ENCODE measurements at regions not wholly inside any gene's neighbourhood (a gene's known extent, or its start where the extent isn't known, plus 50 kb on each side); places are given as distances from the start of the nearest gene placed in this dataset.
A peak's percentile ranks its signal among the peaks of the same experiment; 100 is the strongest.

GRCh38 chr3:135801018-135801417 is 164.5 kb upstream of the PPP2R3A start:
- Histone ChIP-seq H3K27me3 (ENCODE audit: control insufficient read depth, insufficient read depth, low read length) (no peaks in the 10 kb centered on the region), H3K27ac (ENCODE audit: low read depth, low read length) (no peak overlapping the region)

GRCh38 chr3:135802171-135802570 is 163.4 kb upstream of the PPP2R3A start:
- peak in 1 of 6 donors; percentile 66 for DNase-seq (ENCODE audit: low read depth in 4 of 6, low spot score in 6 of 6)
- Histone ChIP-seq H3K36me3 (ENCODE audit: control insufficient read depth, insufficient read depth, low read length) (no peaks in the 10 kb centered on the region), H3K4me1 (ENCODE audit: control insufficient read depth, insufficient read depth, low read length) (peaks cover 24% of the 10 kb centered on the region), H3K4me3 (ENCODE audit: low read depth, low read length) (no peak overlapping the region), H3K9me3 (ENCODE audit: control insufficient read depth, insufficient read depth, low read length) (no peaks in the 10 kb centered on the region), H3K27ac (ENCODE audit: low read depth, low read length) (no peak overlapping the region), H3K27me3 (ENCODE audit: control insufficient read depth, insufficient read depth, low read length) (no peaks in the 10 kb centered on the region)
- WGBS (ENCODE audit: insufficient coverage): 62% methylated on average over 7 of the region's 10 CpGs

More at GRCh38 chr3:135801018-135801417, 164.5 kb upstream of the PPP2R3A start:
- Histone ChIP-seq H3K4me3 (ENCODE audit: low read depth, low read length) (no peak overlapping the region), H3K36me3 (ENCODE audit: control insufficient read depth, insufficient read depth, low read length) (no peaks in the 10 kb centered on the region), H3K9me3 (ENCODE audit: control insufficient read depth, insufficient read depth, low read length) (no peaks in the 10 kb centered on the region), H3K4me1 (ENCODE audit: control insufficient read depth, insufficient read depth, low read length) (peaks cover 18% of the 10 kb centered on the region)
- DNase-seq (ENCODE audit: low read depth in 4 of 6, low spot score in 6 of 6): no peak
- 90% methylated on average over 1 of the region's 3 CpGs for WGBS (ENCODE audit: insufficient coverage)

GRCh38 chr3:135803028-135803692 is 162.4 kb upstream of the PPP2R3A start:
- Histone ChIP-seq H3K27me3 (ENCODE audit: control insufficient read depth, insufficient read depth, low read length) (no peaks in the 10 kb centered on the region), H3K9me3 (ENCODE audit: control insufficient read depth, insufficient read depth, low read length) (no peaks in the 10 kb centered on the region), H3K36me3 (ENCODE audit: control insufficient read depth, insufficient read depth, low read length) (no peaks in the 10 kb centered on the region), H3K4me1 (ENCODE audit: control insufficient read depth, insufficient read depth, low read length) (peaks cover 24% of the 10 kb centered on the region), H3K27ac (ENCODE audit: low read depth, low read length) (no peak overlapping the region), H3K4me3 (ENCODE audit: low read depth, low read length) (no peak overlapping the region)
- WGBS (ENCODE audit: insufficient coverage): 58% methylated on average over 9 of the region's 10 CpGs
- DNase-seq (ENCODE audit: low read depth in 4 of 6, low spot score in 6 of 6): no peak

GRCh38 chr3:135805752-135806151 is 159.8 kb upstream of the PPP2R3A start:
- no peak for DNase-seq (ENCODE audit: low read depth in 4 of 6, low spot score in 6 of 6)
- 87% methylated on average over 3 of the region's 3 CpGs for WGBS (ENCODE audit: insufficient coverage)
- no peak overlapping the region for H3K4me3 ChIP-seq (ENCODE audit: low read depth, low read length)
- peaks cover 17% of the 10 kb centered on the region for H3K4me1 ChIP-seq (ENCODE audit: control insufficient read depth, insufficient read depth, low read length)
- no peaks in the 10 kb centered on the region for H3K36me3 ChIP-seq (ENCODE audit: control insufficient read depth, insufficient read depth, low read length)
- no peaks in the 10 kb centered on the region for H3K9me3 ChIP-seq (ENCODE audit: control insufficient read depth, insufficient read depth, low read length)
- H3K27me3 ChIP-seq (ENCODE audit: control insufficient read depth, insufficient read depth, low read length): no peaks in the 10 kb centered on the region
- no peak overlapping the region for H3K27ac ChIP-seq (ENCODE audit: low read depth, low read length)

- WGBS (ENCODE audit: insufficient coverage): 18% methylated on average over 3 of the region's 4 CpGs
- peak in 5 of 6 donors; percentile 42 to 97 (median 66) for DNase-seq (ENCODE audit: low read depth in 4 of 6, low spot score in 6 of 6)
- Histone ChIP-seq H3K4me1 (ENCODE audit: control insufficient read depth, insufficient read depth, low read length) (peaks cover 18% of the 10 kb centered on the region), H3K27ac (ENCODE audit: low read depth, low read length) (no peak overlapping the region), H3K4me3 (ENCODE audit: low read depth, low read length) (no peak overlapping the region), H3K27me3 (ENCODE audit: control insufficient read depth, insufficient read depth, low read length) (no peaks in the 10 kb centered on the region), H3K9me3 (ENCODE audit: control insufficient read depth, insufficient read depth, low read length) (no peaks in the 10 kb centered on the region), H3K36me3 (ENCODE audit: control insufficient read depth, insufficient read depth, low read length) (no peaks in the 10 kb centered on the region)
These were observed 159.2 kb upstream of the PPP2R3A start for GRCh38 chr3:135806317-135806716.

- H3K36me3 ChIP-seq (ENCODE audit: control insufficient read depth, insufficient read depth, low read length): no peaks in the 10 kb centered on the region
- H3K27ac ChIP-seq (ENCODE audit: low read depth, low read length): no peak overlapping the region
- DNase-seq (ENCODE audit: low read depth in 4 of 6, low spot score in 6 of 6): no peak
- peaks cover 17% of the 10 kb centered on the region for H3K4me1 ChIP-seq (ENCODE audit: control insufficient read depth, insufficient read depth, low read length)
- WGBS (ENCODE audit: insufficient coverage): 13% methylated on average over 1 of the region's 1 CpG
- H3K27me3 ChIP-seq (ENCODE audit: control insufficient read depth, insufficient read depth, low read length): no peaks in the 10 kb centered on the region
- H3K9me3 ChIP-seq (ENCODE audit: control insufficient read depth, insufficient read depth, low read length): no peaks in the 10 kb centered on the region
- no peak overlapping the region for H3K4me3 ChIP-seq (ENCODE audit: low read depth, low read length)
These were observed 157.6 kb upstream of the PPP2R3A start for GRCh38 chr3:135807879-135808278.

- Histone ChIP-seq H3K36me3 (ENCODE audit: control insufficient read depth, insufficient read depth, low read length) (no peaks in the 10 kb centered on the region), H3K4me3 (ENCODE audit: low read depth, low read length) (no peak overlapping the region), H3K9me3 (ENCODE audit: control insufficient read depth, insufficient read depth, low read length) (no peaks in the 10 kb centered on the region), H3K27me3 (ENCODE audit: control insufficient read depth, insufficient read depth, low read length) (no peaks in the 10 kb centered on the region), H3K4me1 (ENCODE audit: control insufficient read depth, insufficient read depth, low read length) (peaks cover 15% of the 10 kb centered on the region), H3K27ac (ENCODE audit: low read depth, low read length) (no peak overlapping the region)
- WGBS (ENCODE audit: insufficient coverage): 7% methylated on average over 2 of the region's 4 CpGs
- peak in 2 of 6 donors; percentile 38 to 79 for DNase-seq (ENCODE audit: low read depth in 4 of 6, low spot score in 6 of 6)
These were observed 156.4 kb upstream of the PPP2R3A start for GRCh38 chr3:135809021-135809634.

- no peak overlapping the region for H3K4me3 ChIP-seq (ENCODE audit: low read depth, low read length)
- H3K9me3 ChIP-seq (ENCODE audit: control insufficient read depth, insufficient read depth, low read length): no peaks in the 10 kb centered on the region
- H3K27me3 ChIP-seq (ENCODE audit: control insufficient read depth, insufficient read depth, low read length): no peaks in the 10 kb centered on the region
- no peak overlapping the region for H3K27ac ChIP-seq (ENCODE audit: low read depth, low read length)
- DNase-seq (ENCODE audit: low read depth in 4 of 6, low spot score in 6 of 6): peak in 1 of 6 donors; percentile 82
- no peaks in the 10 kb centered on the region for H3K36me3 ChIP-seq (ENCODE audit: control insufficient read depth, insufficient read depth, low read length)
- H3K4me1 ChIP-seq (ENCODE audit: control insufficient read depth, insufficient read depth, low read length): peaks cover 7% of the 10 kb centered on the region
- WGBS (ENCODE audit: insufficient coverage): 78% methylated on average over 3 of the region's 8 CpGs
These were observed 153.9 kb upstream of the PPP2R3A start for GRCh38 chr3:135811651-135812050.

- Histone ChIP-seq H3K36me3 (ENCODE audit: control insufficient read depth, insufficient read depth, low read length) (no peaks in the 10 kb centered on the region), H3K4me1 (ENCODE audit: control insufficient read depth, insufficient read depth, low read length) (peaks cover 4% of the 10 kb centered on the region), H3K4me3 (ENCODE audit: low read depth, low read length) (no peak overlapping the region), H3K27me3 (ENCODE audit: control insufficient read depth, insufficient read depth, low read length) (no peaks in the 10 kb centered on the region), H3K27ac (ENCODE audit: low read depth, low read length) (no peak overlapping the region), H3K9me3 (ENCODE audit: control insufficient read depth, insufficient read depth, low read length) (no peaks in the 10 kb centered on the region)
- no peak for DNase-seq (ENCODE audit: low read depth in 4 of 6, low spot score in 6 of 6)
- 63% methylated on average over 2 of the region's 7 CpGs for WGBS (ENCODE audit: insufficient coverage)
These were observed 153.5 kb upstream of the PPP2R3A start for GRCh38 chr3:135812057-135812456.

- Histone ChIP-seq H3K9me3 (ENCODE audit: control insufficient read depth, insufficient read depth, low read length) (no peaks in the 10 kb centered on the region), H3K27ac (ENCODE audit: low read depth, low read length) (no peak overlapping the region), H3K4me1 (ENCODE audit: control insufficient read depth, insufficient read depth, low read length) (no peaks in the 10 kb centered on the region), H3K4me3 (ENCODE audit: low read depth, low read length) (no peak overlapping the region), H3K36me3 (ENCODE audit: control insufficient read depth, insufficient read depth, low read length) (no peaks in the 10 kb centered on the region), H3K27me3 (ENCODE audit: control insufficient read depth, insufficient read depth, low read length) (no peaks in the 10 kb centered on the region)
- no peak for DNase-seq (ENCODE audit: low read depth in 4 of 6, low spot score in 6 of 6)
These were observed 131.1 kb upstream of the PPP2R3A start for GRCh38 chr3:135834465-135834864.

Measured in spinal cord (tissue), 9 donors.